NCI-H524 (cell line): ENCODE measurements at regions not wholly inside any gene's neighbourhood (a gene's known extent, or its start where the extent isn't known, plus 50 kb on each side); places are given as distances from the start of the nearest gene placed in this dataset.
"Not testable (repeated sequence)": the region's sequence is repeated elsewhere in the genome, so short reads cannot be mapped to it uniquely, and the experiment has no call there.

ENCODE experiments used
- DNase-seq, 2 experiments: peaks; one replicate each; lab custom pipeline; 2025; lab: John Stamatoyannopoulos, UW

DNA sequence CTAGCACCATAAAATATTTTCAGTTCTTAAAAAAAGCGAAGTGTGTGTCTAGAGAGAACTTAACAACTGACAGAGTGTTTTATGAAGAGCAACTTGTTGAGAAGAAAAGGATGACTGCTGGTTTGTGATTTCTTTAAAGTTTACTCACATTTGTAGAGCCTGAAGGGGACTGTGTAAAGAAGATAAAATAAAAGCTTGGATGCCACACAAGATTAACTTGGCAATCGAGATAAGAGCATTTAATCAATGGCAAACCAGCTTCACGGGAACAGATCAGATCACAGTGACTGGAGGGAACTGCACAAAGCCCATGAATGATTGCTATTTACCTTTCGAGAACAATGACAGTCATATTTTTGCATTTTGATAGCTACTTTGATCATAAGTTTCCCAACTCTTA is 2013.1 kb upstream of the CDH9 start:
- DNase-seq, result no peak

GRCh38 chr5:29042152-29042551 is 2003.8 kb upstream of the CDH9 start:
- DNase-seq, result no peak

GRCh38 chr5:29040404-29040803 is 2002.0 kb upstream of the CDH9 start:
- no peak for DNase-seq

DNA sequence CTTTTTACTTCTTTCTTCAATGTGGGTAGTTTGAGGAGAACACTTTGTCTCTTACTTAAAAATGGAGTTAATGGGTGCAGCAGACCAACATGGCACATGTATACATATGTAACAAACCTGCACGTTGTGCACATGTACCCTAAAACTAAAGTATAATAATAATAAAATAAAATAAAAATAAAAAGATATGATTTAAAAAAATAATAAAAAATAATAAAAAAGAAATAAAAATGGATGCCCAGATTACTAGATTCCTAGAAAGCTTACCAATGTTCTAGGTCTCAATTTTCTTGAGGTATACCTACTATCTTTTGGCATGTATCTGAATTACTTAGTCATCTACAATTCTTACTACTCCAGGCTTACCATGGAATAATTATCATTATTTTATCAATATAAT is 2001.6 kb upstream of the CDH9 start:
- no peak for DNase-seq

- no peak for DNase-seq
Measured at GRCh38 chr5:29037716-29038115, 1999.3 kb upstream of the CDH9 start.

GRCh38 chr5:29024052-29024451 is 1985.7 kb upstream of the CDH9 start:
- DNase-seq, result no peak

- DNase-seq, result no peak
Measured at GRCh38 chr5:29023541-29023940, 1985.2 kb upstream of the CDH9 start.

- no peak for DNase-seq
Measured at GRCh38 chr5:29017501-29017900, 1979.1 kb upstream of the CDH9 start.

GRCh38 chr5:29016067-29016466 is 1977.7 kb upstream of the CDH9 start:
- DNase-seq, result peak in 1 of 2 experiments; percentile 12

DNA sequence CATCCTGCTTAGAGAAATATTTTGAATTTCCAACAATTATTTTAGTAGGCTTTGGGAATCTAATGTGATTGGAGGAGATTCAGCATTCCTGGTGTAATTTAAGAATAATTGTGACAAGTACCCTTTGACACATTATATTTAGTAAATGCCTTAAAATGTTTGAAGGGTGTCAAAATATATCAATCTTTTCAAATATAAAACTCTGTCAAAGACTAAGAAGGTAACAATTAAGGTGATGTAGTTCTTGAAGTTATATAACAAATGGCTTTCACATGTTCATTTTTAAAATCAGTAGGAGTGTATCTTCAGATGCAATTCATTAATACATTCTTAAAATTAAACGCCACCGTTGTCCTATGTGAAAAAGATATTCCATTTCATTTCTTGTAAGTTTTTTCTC is 1977.1 kb upstream of the CDH9 start:
- no peak for DNase-seq

DNA sequence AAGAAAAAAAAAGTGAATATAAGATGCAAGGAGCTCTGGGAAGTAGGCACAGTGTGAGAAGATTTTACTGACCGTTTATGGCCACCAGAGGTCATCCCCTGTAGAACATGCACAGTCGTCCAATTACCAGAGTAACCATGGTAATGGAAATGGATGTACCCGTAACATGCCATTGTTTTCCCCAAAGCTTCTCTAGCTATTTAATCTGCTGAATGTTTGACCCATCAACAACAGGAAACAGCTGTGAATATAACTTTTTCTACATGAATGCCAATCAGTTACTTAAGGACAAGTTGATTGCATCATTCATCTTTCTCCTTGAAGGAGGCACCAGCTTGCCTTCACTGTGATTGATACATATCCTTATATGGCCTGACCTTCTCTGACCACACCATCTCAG is 1967.0 kb upstream of the CDH9 start:
- DNase-seq, result peak; percentile 0 to 56

DNA sequence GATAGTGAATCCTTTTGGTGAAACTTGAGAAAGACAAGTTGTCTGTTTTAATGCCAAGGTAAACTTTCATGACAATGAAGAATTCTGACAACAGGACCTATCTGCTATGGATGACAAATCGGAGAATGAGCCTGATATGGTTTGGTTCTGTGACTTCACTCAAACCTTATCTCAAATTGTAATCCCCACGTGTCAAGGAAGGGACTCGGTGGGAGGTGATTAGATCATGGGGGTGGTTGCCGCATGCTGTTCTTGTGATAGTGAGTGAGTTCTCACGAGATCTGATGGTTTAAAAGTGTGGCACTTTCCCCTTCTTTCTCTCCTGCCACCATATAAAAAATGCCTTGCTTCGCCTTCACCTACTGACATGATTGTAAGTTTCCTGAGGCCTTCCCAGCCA is 1964.1 kb upstream of the CDH9 start:
- DNase-seq, result no peak

- peak in 1 of 2 experiments; percentile 21 for DNase-seq
Measured at GRCh38 chr5:29001666-29002065, 1963.3 kb upstream of the CDH9 start.

DNA sequence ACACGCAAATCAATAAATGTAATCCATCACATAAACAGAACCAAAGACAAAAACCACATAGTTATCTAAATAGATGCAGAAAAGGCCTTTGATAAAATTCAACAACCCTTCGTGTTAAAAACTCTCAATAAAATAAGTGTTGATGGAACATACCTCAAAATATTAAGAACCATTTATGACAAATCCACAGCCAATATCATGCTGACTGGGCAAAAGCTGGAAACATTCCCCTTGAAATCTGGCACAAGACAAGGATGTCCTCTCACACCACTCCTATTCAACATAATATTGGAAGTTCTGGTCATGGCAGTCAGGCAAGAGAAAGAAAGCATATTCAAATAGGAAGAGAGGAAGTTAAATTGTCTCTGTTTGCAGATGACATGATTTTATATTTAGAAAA is 1946.3 kb upstream of the CDH9 start:
- DNase-seq, result no peak

GRCh38 chr5:28975508-28975907 is 1937.1 kb upstream of the CDH9 start:
- no peak for DNase-seq

DNA sequence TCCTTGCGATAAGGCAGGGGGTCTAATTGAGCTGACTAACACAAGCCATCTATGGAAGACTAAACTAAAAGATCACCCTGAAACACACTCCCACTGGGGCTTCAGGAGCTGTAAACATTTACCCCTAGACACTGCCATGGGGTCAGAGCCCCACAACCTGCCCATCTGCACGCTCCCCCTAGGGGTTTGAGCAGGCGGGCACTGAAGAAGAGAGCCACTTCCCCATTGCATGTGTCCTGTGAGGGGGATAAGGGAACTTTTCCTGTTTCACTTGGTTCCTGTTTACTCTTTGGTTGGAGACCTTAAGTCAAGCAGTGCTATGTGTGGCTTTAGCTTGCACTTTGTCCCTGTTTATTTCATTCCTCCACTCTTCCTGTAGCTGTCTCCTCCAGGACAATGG is 1929.5 kb upstream of the CDH9 start:
- no peak for DNase-seq

DNA sequence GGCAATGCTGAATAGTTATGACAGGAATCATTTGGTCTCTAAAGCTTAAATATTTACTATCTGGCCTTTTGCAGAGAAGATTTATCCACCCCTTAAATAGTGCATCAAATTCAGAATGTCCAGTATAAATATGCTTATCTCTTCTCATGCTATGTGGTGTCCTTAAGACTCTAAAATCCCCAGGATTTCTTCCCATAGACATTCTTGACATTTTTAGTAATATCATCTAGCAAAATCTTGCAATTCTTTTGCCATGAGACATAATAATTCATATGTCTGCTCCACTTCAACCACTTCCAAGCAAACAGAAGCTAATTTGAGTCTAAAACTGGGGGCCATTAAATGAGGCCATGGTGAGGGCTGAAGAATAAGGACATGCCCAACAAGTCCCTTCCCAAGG is 1923.4 kb upstream of the CDH9 start:
- no peak for DNase-seq

- no peak for DNase-seq
Measured at GRCh38 chr5:28958581-28958980, 1920.2 kb upstream of the CDH9 start.

DNA sequence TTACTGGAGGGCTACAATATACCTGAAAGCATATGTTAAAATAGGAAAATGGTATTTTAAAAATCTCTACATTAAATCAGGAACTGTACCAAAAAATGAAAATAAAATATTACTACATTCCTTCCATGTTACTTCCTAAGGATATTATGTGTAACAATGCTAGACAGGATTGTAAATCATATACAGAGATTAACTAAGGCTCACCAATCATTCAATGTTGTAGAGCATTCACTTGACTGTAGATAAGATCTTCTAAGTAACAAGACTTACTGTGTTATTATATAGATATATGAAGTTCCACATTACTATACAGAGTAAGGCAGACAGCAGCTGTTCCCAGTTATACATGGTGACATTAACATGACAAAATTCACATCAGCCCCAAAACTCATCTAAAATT is 1919.1 kb upstream of the CDH9 start:
- DNase-seq, result no peak

GRCh38 chr5:28954074-28954473 is 1915.7 kb upstream of the CDH9 start:
- DNase-seq, result no peak

DNA sequence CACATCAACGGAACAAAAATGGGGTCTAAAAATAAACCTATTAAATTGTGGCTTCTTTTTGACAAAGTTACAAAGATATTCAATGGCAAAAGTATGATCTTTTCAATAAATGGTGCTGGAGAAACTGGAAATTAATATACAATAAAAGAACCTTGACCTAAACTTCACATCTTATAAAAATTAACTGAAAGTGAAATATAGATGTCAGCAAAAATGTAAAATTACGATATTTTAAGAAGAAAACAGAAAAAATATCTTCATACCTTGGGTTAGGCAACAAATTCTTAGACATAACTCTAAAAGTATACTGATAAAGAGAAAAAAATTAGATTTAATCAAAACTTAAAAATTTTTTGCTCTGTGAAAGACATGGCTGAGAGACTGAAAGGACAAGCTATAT is 1909.5 kb upstream of the CDH9 start:
- no peak for DNase-seq

DNA sequence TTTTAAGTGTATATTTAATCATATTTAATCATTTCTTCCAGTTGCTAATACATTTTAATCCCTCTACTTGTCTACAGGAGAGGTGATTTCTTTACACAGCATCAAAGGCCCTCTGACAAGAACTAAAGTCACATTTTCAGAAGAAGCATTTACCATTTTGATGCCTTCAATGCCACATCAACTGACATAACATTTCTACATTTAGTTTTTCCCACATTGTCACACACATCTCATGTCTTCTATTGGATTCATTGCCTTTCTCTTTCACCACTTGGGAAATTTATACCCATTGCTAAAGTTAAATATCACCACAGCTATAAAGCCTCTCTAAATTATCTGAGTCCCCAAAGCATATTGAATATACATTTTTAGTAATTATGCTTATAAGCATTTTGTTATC is 1907.5 kb upstream of the CDH9 start:
- no peak for DNase-seq

- DNase-seq, result not testable (repeated sequence)
Measured at GRCh38 chr5:28929366-28929765, 1891.0 kb upstream of the CDH9 start.

- peak in 1 of 2 experiments; percentile 17 for DNase-seq
Measured at GRCh38 chr5:28928327-28928790, 1890.0 kb upstream of the CDH9 start.
